Ammon's horn (tissue), 1 donor: ENCODE measurements at regions not wholly inside any gene's neighbourhood (a gene's known extent, or its start where the extent isn't known, plus 50 kb on each side); places are given as distances from the start of the nearest gene placed in this dataset.
"Not testable (repeated sequence)": the region's sequence is repeated elsewhere in the genome, so short reads cannot be mapped to it uniquely, and the experiment has no call there.

Source experiments
- DNase-seq: peaks from one replicate; pipeline ENCODE4 v3.0.0-alpha.2; 2016; ENCODE audit warnings: low spot score

DNA sequence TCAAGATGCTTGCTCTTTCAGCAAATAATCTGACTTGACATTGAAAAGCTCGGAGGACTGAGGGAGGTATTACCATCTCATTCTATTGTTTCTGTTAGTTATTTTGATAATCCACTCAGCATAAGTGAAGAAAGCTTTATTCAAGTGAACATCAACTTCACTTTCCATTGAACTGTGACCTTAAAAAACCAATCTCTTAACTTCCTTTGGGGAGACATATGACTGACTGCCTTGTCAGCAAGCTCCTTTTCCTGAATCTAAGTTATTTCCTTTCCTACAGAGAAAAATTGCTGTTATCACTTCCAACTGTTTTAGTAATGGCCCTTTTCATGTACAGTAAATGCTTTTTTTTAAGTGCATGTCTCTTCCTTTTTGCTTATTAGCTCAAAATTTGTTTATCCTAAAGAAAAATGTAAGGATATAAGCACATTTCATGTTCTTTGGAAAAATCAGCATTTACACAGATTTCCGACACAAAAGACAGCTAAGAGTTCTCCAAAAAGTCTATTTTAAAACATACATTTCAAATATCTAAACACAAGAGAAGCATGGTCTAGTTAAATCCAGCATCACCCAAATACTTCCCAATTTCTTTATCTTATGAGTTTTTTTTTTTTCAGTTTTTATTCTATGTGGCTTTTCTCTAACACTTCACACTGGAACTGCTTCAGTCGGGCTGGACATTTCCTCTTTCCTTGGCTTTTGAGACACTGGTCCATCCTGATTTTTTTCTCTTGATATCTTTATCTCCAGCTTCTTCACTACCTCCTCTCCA is 117.9 kb upstream of the DAB2 start:
- no peak for DNase-seq

DNA sequence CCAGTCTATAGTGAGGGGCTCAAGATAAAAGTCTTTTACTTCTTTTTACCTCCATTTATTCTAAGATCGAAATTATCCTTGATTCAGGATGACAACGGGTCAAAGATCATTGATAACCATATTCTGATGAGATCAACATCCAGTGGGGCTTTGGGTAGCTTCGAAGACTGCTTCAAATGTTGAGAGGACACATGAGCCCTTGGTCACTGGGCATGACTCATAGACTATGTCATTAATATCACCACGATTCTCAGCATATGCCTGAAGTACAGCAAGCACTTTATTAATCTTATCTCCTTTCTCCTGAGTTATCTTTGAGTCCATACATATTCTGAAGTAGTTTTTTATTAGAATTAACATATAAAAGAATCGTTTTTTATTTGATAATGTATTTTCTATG is 117.1 kb upstream of the DAB2 start:
- no peak for DNase-seq

DNA sequence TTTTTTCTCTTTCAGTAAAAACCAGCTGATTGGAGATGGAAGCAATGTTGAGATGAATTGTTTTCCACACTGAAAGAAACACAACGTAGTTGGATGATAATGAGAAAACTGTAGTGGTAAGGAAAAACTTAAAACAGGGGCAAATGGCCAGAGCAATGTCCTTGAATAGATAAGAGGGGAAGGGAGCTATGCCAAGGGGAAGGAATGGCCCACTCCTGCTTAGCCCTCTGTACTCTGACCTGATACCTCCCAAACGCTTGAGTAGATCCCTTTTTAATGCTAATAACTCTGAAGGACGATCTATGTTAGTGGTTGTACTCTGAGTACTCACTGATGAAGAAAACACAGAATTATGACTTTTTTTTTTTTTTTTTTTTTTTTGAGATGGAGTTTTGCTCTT is 114.7 kb upstream of the DAB2 start:
- no peak for DNase-seq

DNA sequence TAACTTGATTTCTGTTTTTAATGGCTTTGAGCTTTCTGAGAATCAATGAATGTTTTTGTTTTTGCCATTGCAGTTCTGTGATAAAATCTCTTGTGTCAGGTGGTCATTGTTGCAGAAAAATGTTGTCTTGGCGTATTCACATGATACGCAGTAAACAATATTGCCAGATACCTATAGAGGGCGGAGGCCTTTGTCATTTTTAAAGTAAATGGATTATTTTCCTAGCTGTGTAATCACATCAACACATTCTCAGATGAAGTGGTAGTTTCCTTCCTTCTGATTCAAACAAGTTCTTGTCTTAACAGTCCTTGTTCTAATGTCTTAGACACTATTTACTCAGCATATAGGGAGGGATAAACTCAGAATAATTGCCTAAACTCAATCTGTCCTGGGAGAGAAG is 109.9 kb upstream of the DAB2 start:
- no peak for DNase-seq

DNA sequence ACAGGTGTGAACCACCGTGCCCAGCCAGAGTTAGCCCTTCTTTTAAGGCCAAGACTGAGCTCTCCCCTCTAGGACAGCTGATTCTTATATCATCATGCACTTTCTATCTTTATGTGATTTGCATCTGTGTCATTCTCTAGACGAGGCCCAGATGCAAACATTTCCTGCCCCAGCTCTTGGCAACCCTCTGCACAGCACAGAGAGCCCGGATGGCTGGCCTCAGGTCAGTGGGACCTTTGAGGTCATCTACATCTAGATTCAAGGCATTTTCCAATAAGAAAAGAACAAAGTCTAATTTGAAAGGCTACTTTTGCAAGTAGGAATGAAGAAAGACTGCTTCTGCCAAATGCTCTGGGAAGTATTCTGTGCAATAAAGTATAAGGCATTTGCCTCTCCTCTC is 109.0 kb upstream of the DAB2 start:
- DNase-seq: no peak

DNA sequence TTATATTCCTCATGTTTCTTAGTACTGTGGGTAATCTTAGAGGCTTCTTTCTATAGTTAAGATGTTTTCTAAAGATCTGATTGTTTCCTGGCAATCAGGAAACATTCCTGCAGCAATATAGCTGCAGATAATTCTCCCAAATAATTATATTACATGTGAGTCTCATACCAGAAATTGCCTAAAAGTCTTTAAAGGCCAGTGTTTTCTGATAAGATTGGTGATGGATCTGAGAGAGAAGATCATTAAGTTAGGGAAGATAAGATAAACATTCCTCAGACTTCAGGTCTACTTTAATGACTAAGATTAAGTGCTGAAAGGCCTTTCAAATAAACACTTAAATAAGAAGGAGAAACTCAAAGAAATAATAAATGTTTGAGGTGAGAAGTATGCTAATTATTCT is 107.7 kb upstream of the DAB2 start:
- no peak for DNase-seq

DNA sequence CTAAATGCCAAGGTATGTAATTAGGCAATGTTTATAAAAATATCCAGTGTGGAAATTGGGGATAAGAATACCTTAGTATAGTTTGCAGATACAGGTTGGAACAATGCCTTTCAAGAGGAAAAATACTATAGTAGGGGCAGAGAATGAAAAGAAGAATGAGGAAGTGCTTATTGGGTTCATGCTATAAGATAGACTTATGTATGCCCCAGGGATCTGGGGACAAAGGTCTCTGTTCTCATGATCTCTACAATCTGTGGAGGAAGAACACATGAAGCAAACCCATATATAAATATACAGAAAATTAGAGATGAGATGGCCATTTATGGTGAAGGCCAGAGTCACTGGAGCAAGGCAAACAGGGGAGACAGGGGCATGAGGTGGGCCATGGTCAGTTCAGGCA is 106.5 kb upstream of the DAB2 start:
- DNase-seq: no peak

DNA sequence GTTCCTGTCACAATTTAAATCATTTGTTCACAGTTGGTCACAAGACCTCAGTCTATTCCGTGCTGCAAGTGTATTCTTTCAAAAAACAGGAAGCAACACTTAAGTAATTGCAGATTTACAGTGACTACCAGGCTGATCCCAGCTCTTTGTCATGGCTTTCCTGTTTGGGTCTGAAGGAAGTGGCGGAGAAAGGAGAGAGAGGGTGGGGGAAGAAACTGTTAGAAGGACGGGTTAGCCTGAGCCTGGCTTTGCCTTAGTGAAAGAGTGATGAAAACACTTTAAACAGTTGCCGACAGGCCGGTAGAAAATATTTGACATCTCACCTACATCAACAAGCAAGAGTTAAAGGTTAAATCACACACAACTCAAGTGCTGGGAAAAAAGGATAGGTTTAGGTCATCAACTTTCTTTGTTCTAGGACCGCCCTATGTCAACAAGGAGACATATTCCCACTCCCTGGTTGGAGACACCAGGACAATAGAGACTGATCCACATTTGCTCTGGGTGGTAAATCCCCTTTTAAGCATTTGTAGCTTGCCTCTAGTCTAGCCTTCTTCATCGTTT is 102.2 kb upstream of the DAB2 start:
- DNase-seq: peak; percentile 35

DNA sequence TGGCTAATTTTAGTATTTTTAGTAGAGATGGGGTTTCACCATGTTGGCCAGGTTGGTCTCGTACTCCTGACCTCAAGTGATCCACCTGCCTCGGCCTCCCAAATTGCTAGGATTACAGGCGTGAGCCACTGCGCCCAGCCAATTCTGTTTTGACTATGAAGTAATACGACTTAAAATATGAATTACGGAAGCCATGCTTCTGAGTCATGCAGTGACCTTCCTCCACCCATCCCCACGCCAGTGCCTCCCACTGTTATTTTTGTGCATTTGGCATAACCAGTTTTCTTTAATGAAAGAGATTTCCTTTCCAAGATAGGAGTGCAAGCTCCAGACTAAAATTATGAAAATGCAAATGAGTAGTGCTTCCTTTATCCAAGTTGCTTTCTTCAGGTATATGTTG is 101.0 kb upstream of the DAB2 start:
- not testable (repeated sequence) for DNase-seq

DNA sequence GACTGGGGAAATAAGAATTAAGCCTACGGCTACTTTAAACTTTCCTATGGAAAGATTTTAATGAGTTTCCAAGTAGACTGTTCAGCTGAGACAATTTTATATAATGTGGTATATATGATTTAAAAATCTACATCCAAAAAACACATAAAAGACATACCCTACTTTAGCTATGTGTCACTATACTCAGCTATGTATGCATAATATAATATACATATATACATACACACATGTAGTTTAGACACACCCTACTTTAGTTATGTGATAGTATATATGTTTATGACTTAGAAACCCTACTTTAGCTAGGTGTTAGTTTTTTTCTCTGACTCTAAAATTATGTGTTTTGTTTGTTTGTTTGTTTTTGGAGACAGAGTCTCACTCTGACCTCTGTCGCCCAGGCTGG is 100.5 kb upstream of the DAB2 start:
- DNase-seq: no peak

DNA sequence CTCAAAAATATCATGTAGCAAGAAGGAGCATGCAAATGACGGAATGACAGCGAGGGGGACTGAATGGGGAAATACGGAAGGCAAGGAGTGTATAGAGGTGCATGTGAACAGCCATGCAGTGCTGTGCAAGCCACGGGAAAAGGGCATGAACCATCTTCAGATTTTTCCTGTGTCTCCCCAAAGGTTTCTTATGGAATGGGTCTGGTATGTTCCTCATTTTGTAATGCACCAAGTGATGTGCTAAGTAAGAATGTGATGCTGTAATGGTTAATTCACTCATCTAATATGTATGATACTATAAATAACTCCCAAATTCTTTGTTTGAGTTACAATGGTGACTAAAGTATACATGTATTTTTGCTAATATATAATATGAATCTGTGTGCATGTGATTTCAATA is 99.0 kb upstream of the DAB2 start:
- no peak for DNase-seq

DNA sequence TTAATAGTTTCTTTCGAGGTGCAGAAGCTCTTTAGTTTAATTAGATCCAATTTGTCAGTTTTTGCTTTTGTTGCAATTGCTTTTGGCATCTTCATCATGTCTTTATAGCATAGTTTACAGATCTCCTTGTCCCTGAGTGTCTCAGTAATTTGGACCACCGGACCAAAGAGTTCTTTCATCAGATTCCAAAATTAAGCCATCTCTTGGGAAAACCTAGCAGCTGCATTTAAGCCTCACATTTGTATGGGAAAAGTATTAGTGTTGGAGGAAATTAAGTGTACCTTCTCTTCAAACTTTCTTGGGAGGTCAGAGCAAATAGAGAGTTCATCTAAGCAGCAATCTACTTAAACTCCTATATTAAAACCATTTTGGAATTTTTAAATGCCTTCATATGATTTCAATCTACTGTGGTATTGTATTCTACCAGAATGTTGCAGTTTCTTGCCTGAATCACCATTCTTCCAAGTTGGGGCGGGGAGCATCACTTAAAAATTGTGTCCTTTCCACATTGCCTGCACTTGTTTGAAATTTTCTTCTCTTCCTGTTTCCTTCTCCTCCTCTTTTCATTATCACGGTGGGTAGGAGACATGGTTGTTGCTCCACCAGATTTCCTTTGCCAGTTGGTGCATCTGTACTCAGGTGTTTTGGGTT is 97.3 kb upstream of the DAB2 start:
- DNase-seq: no peak

DNA sequence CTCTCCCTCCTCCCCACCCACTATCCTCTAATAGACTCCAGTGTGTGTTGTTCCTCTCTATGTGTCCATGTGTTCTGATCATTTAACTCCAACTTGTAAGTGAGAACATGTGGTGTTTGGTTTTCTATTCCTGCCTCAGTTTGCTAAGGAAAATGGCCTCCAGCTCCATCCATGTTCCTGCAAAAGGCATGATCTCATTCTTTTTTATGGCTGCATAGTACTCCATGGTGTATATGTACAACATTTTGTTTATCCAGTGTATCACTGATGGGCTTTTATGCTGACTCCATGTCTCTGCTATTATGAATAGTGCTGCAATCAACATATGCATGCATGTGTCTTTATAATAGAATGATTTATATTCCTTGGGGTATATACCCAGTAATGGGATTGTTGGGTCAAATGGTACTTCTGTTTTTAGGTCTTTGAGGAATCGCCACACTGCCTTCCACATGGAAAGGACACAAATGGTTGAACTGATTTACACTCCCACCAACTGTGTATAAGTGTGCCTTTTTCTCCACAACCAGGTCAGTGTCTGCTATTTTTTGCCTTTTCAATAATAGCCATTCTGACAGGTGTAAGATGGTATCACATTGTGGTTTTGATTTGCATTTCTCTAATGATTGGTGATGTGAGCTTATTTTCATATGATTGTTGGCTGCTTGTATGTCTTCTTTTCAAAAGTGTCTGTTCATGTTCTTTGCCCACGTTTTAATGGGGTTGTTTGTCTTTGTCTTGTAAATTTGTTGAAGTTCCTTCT is 96.5 kb upstream of the DAB2 start:
- DNase-seq: no peak

DNA sequence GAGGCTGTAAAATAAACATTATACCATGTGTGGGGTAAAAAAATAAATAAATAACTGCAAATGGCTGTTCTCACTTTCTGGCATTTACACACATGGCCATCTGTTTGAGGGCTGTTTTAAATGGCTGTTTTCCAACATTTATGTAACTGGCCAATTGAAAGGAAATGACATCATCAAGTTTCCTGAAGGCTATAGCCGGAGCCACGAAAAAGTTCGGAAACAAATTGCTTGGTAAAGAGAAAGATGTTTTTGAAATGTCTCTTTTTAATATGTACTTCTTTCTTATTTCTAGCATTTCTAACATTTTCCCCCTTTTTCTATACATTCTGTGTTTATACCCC is 95.4 kb upstream of the DAB2 start:
- DNase-seq: no peak

DNA sequence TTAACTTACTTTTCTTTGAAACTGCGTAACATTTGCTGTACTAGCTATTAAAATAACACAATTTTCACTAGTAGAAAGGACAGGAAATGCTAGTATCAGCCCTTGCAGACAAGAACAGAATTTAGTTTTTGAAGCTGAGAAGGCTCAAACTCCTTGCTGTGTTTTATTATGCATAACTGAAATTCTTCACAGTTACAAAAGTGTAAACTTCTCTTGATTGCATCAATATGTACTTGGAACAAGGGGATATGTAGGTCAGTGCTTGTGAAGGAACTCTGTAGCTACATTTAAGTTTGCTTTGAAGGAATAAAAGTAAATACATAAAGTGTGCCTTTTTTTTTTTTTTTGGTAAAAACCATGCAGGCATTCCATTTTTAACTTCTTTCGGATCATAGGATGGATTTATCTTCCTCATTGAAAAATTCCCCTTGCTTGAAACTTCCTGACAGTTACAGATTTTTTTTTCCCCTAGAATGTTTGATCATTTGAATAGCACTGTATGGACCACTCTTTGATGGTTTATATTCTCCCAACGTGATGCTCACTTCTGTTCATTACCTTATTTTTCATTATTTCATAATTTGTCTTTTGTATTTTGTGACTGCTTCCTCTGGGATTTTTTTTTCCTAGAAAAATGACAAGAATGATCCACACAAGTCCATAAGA is 94.9 kb upstream of the DAB2 start:
- DNase-seq: no peak

DNA sequence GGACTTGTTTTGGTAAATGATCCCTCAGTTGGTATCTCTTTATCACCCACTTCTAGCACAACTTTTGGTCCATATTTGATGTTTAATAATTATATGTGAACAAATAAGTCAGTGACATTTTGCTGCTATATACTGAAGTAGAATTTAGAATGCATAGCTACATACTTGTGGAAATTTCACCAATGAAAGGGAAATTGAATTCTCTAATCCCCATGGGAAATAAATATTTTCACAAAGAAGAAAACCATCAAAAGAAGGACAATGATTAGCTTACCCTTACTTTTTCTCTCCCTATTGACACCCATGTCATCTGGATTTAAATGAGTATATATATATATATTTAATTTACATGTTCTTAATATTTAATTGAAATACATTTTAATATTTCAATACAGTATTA is 94.3 kb upstream of the DAB2 start:
- no peak for DNase-seq

DNA sequence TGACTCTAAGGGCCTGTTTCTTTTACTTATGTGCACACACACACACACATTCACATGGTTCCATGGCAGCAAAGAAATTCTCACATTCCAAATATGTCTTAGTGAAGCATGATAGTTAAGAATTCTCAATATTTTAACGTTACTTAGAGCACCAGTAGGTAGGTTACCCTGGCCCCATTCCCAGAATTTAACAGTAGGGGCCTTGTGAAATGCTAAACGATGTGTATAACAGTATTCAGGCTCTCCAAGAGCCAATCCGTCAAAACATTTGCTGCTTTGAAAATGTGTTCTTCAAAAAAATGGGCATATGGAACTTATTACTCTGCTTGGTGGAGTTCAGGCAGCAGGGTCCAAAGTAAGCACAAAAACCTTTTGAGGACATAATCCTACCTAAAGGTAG is 93.7 kb upstream of the DAB2 start:
- no peak for DNase-seq

DNA sequence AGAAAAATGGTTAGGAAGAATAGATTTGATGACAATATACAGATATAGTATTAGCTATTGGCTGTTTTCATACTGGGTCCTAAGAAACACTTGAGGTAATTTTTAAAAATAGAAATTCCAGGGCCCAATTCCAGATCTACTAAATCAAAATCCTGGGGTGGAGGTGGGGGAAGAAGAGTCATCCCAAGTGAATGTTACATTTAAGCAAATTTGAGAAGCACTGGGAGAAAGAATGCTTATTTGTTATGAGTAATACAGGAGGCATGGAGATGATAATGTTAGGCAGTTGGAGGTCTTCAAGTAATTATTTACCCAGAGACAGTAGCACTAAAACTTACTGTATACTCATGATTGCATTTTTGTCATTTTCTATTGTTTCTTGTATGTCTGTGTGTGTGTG is 93.0 kb upstream of the DAB2 start:
- no peak for DNase-seq

DNA sequence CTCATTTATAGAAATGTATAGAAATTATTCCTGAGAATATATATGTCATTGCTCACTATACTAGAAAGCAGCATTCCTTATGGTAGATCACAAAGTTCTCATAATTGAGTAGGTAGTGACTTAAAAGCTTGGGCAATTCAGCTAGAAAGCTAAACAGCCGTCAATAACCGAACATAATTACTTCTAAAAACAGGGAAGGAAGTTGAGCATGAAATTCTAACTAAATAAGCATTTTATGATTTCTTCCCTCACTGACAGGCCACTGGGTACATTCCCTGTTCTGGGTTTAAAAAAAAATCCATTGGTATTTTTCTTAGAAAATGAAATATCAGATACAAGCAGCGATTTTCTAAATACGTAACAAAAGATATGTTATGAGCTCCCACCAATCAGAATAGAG is 91.1 kb upstream of the DAB2 start:
- no peak for DNase-seq

DNA sequence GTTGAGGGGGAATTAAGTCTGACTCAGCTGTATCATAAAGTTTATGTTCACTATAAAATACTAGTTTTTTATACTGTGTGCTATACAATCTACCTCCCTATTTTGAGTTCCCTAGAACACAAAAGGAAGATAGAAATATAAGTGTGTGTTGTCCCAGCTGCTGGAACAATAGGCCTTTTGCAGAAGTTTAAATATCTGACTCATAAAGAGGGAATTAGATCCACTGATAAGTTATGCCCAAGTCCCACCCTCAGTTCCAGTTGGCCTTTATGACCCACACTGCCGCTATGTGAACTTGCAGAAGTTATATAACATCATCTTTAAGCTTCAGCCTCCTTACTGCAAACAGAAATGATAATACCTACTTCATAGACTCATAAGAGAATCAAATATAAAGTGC is 88.5 kb upstream of the DAB2 start:
- DNase-seq: no peak

DNA sequence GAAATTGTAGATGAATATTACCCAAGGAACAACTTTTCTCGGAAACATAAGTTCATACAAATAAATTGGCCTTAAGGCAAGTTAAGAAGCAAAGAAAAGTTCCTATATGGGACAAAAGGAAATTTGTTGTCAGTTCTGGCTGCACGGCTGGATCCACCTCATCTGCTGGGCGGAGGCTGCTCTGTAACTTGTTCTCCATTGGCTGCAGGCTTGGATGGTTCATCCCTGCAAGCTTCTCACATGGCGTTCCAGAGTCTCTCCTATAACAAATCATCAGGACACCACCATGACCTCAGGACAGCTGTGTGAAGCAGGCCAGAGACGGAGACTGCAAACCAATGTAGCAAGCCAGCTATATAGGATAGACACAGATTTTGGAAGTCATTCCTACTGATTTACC is 81.4 kb upstream of the DAB2 start:
- no peak for DNase-seq

DNA sequence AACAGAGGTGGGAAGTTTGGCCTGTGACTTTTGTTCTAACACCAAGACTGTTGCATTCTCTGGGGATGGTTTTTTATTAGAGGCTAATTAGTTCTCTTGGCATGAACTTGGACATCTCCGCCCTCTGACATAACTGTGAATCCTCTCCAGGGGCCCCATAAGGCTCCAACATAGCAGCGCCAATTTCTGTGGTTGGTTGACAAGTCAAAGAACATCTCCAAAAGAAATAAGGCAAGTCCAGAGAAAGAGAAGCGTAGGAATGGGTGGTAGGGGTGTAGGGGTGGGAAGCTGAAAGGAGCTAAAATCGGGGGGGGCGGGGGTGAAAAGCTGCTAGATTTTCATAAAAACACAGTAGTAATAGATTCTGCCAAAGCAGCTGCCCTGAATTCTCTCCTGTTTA is 81.0 kb upstream of the DAB2 start:
- no peak for DNase-seq

DNA sequence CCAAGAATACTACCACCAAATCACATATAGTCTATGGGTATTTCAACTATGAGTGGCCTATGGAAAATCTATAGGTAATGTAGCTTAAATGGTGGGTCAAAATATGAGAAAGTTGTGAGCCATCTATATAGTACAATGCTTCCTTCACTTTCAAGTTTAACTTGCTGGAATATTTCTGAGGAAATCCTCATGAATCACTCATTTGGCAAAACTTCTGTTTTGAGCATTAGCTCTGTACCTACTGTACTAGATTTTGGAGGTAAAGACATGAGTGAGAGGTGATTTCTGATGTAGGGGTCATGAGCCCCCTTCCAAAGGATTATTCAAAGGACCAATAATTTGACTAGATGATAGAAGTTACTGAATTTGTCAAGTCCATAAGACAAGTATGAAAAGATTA is 80.6 kb upstream of the DAB2 start:
- no peak for DNase-seq
